Gastroesophageal sphincter (tissue), 4 donors: ENCODE measurements at regions not wholly inside any gene's neighbourhood (a gene's known extent, or its start where the extent isn't known, plus 50 kb on each side); places are given as distances from the start of the nearest gene placed in this dataset.

Experiments used
- ATAC-seq: fragments of 150-250 bp; one replicate; pipeline ENCODE4 v1.9.1; 2016; ENCODE audit warnings: mild to moderate bottlenecking, moderate library complexity
- H3K27ac ChIP-seq, 4 donors: fragments of 200-600 bp; sonication (generic) in 3 of 4; 1 replicate in 3 of 4; 2 replicates in 1 of 4; pipeline ENCODE4 v1.5.1; 2016 to 2019
- H3K27me3 ChIP-seq: fragments of 200-600 bp; sonication (generic); one replicate; pipeline ENCODE4 v1.5.1; 2019
- H3K36me3 ChIP-seq, 2 donors: fragments of 200-600 bp; sonication (generic); one replicate each; pipeline ENCODE4 v1.5.1; 2019; ENCODE audit warnings: control low read depth in 1 of 2
- H3K4me1 ChIP-seq, 3 donors: fragments of 200-600 bp; sonication (generic); 1 replicate in 2 of 3; 2 replicates in 1 of 3; pipeline ENCODE4 v1.5.1; 2016 to 2019; ENCODE audit warnings: control low read depth in 2 of 3
- H3K4me3 ChIP-seq, 2 donors: fragments of 200-600 bp; sonication (generic); one replicate each; pipeline ENCODE4 v1.5.1; 2019; ENCODE audit warnings: mild to moderate bottlenecking in 1 of 2, moderate library complexity in 1 of 2
- H3K9me3 ChIP-seq, 3 donors: fragments of 200-600 bp; sonication (generic); one replicate each; pipeline ENCODE4 v1.5.1; 2017 to 2019; ENCODE audit warnings: control low read depth in 2 of 3
- EP300 ChIP-seq: sonication (generic); formaldehyde crosslinking; IDR thresholded peaks from one replicate; pipeline ENCODE4 v1.6.1; 2017; ENCODE audit warnings: antibody characterized with exemption, mild to moderate bottlenecking
- POLR2A ChIP-seq, 2 donors: fragments of 450-650 bp; IDR thresholded peaks; one replicate each; pipeline ENCODE4 v1.6.1; 2017; ENCODE audit warnings: antibody characterized with exemption in 2 of 2, mild to moderate bottlenecking in 2 of 2, moderate library complexity in 1 of 2
- POLR2AphosphoS5 ChIP-seq: sonication (generic); formaldehyde crosslinking; IDR thresholded peaks from one replicate; pipeline ENCODE4 v1.6.1; 2017; ENCODE audit warnings: antibody characterized with exemption
- WGBS, 2 donors: methylation state at CpG; one replicate each; pipeline ENCODE4 v1.1.5; 2018; ENCODE audit warnings: low coverage in 1 of 2; 5-methylcytosine and 5-hydroxymethylcytosine counted together
- TF ChIP-seq, protein P1 (sequence below), 4 experiments: fragments of 200-600 bp in 2 of 4; fragments of 450-650 bp in 2 of 4; sonication (generic) in 1 of 4; IDR thresholded peaks; one replicate each; pipeline ENCODE4 v1.5.1; 2017 to 2019; ENCODE audit warnings: antibody characterized with exemption in 4 of 4, mild to moderate bottlenecking in 2 of 4, moderate library complexity in 2 of 4

DNA sequence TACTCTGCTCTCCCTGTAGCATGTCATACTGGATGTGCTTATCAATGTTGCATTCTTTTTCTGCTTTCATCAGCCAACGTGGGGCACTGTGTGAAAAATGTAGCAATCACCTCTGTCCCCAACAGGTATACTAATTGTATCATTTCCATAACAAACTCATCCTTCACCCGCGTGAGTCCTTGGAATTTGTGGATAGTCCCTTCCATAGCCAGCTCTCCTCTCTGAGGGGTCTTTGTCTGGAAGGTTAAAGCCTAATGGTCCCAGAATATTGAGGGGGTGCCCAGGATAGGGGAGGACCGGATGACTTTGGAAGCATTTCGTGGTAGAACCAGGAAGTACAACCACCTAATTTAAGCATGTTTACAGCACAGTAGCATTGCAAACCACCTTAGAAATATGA lies 124.6 kb downstream of the FOXB1 start:
- 44 to 47% methylated on average over 4 to 5 of the region's 5 CpGs for WGBS, 2 donors
- H3K4me1 ChIP-seq: peaks cover 0 to 19% (median 0%) of the 10 kb centered on the region in 3 donors
- H3K36me3 ChIP-seq: no peaks in the 10 kb centered on the region
- no peak overlapping the region for H3K27ac ChIP-seq
- peaks cover 12% of the 10 kb centered on the region for H3K27me3 ChIP-seq
- ATAC-seq: no peak
- no peaks in the 10 kb centered on the region for H3K9me3 ChIP-seq
- TF ChIP-seq POLR2AphosphoS5 (no peak), EP300 (no peak), POLR2A (IDR thresholded peaks at IDR 0.05) (no peak)
- TF ChIP-seq, protein P1, sequence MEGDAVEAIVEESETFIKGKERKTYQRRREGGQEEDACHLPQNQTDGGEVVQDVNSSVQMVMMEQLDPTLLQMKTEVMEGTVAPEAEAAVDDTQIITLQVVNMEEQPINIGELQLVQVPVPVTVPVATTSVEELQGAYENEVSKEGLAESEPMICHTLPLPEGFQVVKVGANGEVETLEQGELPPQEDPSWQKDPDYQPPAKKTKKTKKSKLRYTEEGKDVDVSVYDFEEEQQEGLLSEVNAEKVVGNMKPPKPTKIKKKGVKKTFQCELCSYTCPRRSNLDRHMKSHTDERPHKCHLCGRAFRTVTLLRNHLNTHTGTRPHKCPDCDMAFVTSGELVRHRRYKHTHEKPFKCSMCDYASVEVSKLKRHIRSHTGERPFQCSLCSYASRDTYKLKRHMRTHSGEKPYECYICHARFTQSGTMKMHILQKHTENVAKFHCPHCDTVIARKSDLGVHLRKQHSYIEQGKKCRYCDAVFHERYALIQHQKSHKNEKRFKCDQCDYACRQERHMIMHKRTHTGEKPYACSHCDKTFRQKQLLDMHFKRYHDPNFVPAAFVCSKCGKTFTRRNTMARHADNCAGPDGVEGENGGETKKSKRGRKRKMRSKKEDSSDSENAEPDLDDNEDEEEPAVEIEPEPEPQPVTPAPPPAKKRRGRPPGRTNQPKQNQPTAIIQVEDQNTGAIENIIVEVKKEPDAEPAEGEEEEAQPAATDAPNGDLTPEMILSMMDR (IDR thresholded peaks at IDR 0.05): no peak
- no peak overlapping the region for H3K4me3 ChIP-seq

DNA sequence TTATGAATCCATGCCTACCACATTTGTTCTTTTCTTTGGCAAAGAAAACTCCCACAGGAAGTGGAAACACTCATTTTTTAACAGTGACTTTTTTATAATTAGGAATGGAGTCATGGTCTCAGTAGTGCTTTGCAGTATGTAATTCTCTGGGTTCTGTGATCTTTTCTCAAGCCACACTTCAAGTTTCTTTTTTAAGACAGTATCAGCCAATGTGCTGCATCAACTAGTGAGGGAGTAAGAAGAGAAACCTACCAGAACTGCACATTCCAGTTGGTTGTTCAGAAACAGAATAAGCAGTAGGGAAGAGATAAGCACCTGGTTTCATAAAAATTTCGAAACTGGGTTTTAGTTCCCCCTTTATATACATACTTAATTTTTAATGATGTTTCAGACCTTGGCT lies 126.3 kb downstream of the FOXB1 start:
- ATAC-seq: no peak
- Histone ChIP-seq H3K4me1 (peaks cover 0 to 19% (median 0%) of the 10 kb centered on the region in 3 donors), H3K27ac (no peak overlapping the region), H3K36me3 (no peaks in the 10 kb centered on the region), H3K9me3 (no peaks in the 10 kb centered on the region), H3K27me3 (peaks cover 24% of the 10 kb centered on the region), H3K4me3 (no peak overlapping the region)
- WGBS, 2 donors: 75 to 80% methylated on average over 1 of the region's 1 CpG
- TF ChIP-seq, protein P1 (IDR thresholded peaks at IDR 0.05): no peak
- no peak for TF ChIP-seq POLR2AphosphoS5
- TF ChIP-seq POLR2A (IDR thresholded peaks at IDR 0.05): no peak
- TF ChIP-seq EP300: no peak

DNA sequence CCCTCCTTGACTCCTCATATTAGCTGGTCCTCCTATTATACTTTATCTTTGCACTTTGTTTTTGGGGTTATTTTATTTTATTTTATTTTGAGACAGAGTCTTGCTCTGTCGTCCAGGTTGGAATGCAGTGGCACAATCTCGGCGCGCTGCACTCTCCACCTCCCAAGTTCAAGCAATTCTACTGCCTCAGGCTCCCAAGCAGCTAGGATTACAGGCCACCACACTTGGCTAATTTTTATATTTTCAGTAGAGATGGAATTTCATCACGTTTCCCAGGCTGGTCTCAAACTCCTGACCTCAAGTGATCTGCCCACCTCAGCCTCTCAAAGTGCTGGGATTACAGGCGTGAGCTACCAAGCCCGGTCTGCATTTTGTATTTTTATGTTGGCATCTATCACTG lies 126.7 kb downstream of the FOXB1 start:
- H3K4me3 ChIP-seq: no peak overlapping the region
- no peaks in the 10 kb centered on the region for H3K9me3 ChIP-seq
- peaks cover 0 to 19% (median 0%) of the 10 kb centered on the region in 3 donors for H3K4me1 ChIP-seq
- H3K36me3 ChIP-seq: no peaks in the 10 kb centered on the region
- WGBS, 2 donors: 78 to 92% methylated on average over 7 of the region's 7 CpGs
- TF ChIP-seq POLR2A (IDR thresholded peaks at IDR 0.05) (no peak), POLR2AphosphoS5 (no peak), EP300 (no peak)
- TF ChIP-seq, protein P1 (IDR thresholded peaks at IDR 0.05): no peak
- peaks cover 28% of the 10 kb centered on the region for H3K27me3 ChIP-seq
- ATAC-seq: no peak
- H3K27ac ChIP-seq: no peak overlapping the region

DNA sequence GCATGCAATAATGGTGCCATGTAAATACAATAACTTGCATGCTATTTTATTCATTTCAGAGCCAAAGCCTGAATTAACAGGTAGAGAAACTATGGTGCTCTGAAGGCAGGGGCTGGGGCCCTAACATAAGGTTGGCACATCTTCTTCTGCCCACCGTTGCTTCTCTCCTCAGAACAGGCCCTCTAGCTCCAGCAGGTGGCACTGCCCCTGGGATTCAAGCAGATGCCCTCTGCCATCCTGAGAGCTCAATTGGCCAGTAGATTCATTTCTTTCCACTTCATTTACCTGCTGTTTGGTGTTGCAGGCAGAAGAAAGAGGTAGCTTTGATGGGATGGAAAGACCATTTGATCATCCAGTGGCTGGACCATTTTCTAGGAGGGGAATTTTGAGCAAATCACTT lies 130.5 kb downstream of the FOXB1 start:
- no peak overlapping the region for H3K27ac ChIP-seq
- no peak overlapping the region for H3K4me3 ChIP-seq
- H3K4me1 ChIP-seq: no peaks in the 10 kb centered on the region
- no peaks in the 10 kb centered on the region for H3K9me3 ChIP-seq
- 44% methylated on average over 1 of the region's 1 CpG for WGBS, 2 donors
- TF ChIP-seq EP300: no peak
- TF ChIP-seq POLR2AphosphoS5: no peak
- TF ChIP-seq, protein P1 (IDR thresholded peaks at IDR 0.05): no peak
- no peak for TF ChIP-seq POLR2A (IDR thresholded peaks at IDR 0.05)
- H3K27me3 ChIP-seq: peaks cover 40% of the 10 kb centered on the region
- ATAC-seq: no peak
- no peaks in the 10 kb centered on the region for H3K36me3 ChIP-seq

DNA sequence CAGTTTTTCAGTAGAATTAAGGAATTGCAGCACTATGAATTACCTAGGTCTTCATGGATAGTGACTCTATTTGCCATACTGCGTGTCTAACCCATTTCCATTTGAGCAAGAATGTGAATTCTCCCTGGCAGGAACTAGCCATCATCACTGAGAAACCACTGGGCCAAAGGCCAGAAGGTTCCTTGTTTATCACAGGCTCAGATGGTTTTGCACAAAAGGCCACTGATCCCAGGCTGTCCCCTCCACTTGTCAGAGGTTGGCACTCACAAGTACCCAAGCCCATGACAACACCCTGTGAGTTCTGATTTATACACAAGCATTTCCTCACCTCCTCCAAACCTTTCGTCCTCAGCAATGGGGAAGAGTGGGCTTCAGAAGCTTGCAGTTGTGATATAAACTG lies 131.8 kb downstream of the FOXB1 start:
- TF ChIP-seq EP300: no peak
- TF ChIP-seq, protein P1 (IDR thresholded peaks at IDR 0.05): no peak
- no peak for TF ChIP-seq POLR2A (IDR thresholded peaks at IDR 0.05)
- no peak for TF ChIP-seq POLR2AphosphoS5
- no peak overlapping the region for H3K4me3 ChIP-seq
- no peaks in the 10 kb centered on the region for H3K36me3 ChIP-seq
- 56 to 92% methylated on average over 1 to 2 of the region's 2 CpGs for WGBS, 2 donors
- no peak for ATAC-seq
- H3K27me3 ChIP-seq: peaks cover 40% of the 10 kb centered on the region
- H3K4me1 ChIP-seq: no peaks in the 10 kb centered on the region
- H3K9me3 ChIP-seq: no peaks in the 10 kb centered on the region
- no peak overlapping the region for H3K27ac ChIP-seq
